SKM-1 treated with dmso at 0.1 percent for 144 hours (cell line): ENCODE measurements at regions not wholly inside any gene's neighbourhood (a gene's known extent, or its start where the extent isn't known, plus 50 kb on each side); places are given as distances from the start of the nearest gene placed in this dataset.
"Not testable (repeated sequence)": the region's sequence is repeated elsewhere in the genome, so short reads cannot be mapped to it uniquely, and the experiment has no call there.

Experiments
- DNase-seq: peaks from one replicate; lab custom pipeline; 2025; ENCODE audit not compliant: unreplicated experiment; lab: John Stamatoyannopoulos, UW

DNA sequence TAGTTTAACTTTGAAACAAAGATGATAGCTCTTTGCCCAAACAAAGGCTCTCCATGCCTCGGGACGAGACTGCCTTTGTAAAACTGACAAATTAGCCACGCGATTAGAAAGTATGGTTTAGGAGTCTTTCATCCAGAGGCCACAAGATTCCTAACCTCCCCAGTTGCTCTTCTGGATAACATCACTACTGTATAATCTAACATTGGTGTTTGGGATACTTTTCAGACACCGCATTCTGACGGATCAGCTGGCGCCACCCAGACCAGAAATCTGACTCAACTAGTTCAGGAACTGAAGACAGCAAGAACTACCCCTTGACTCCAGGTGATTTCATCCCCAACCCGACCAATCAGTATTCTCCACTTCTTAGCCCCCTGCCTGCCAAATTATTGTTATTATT is 98.1 kb upstream of the TEX13D start:
- DNase-seq: no peak

DNA sequence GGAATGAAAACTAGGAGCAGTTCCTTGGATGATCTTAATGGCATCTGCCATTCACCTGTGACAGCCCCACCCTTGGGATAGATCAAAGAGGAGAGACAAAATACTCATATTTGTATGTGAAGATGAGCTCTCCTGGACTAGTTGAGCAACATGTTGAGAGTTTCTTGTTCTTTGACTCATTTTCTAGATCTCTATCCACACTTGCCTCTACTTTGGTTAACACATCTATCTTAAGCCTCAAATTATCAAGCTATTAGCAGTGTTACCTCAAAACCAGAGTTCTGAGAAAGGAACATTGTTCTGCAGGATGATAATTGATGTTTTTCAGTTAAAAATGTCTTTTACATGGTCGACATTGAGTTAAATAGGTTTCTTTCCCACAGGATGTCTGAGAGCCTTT is 94.2 kb upstream of the TEX13D start:
- no peak for DNase-seq

DNA sequence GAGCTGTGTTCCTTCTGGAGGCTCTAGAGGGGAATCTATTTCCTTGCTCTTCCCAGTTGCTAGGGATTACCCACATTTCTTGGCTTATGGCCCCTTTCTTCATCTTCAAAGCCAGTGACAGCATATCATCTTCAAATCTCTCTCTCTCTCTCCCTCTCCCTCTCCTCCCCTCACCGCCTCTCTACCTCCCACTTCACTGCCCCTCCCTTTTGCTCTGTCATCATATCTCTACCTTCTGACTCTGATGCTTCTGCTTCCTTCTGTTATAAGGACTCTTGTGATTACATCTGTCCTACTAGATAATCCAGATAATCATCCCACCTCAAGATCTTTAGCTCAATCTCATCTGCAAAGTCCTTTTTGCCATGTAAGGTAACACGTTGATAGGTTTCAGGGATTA is 93.1 kb upstream of the TEX13D start:
- DNase-seq: no peak

DNA sequence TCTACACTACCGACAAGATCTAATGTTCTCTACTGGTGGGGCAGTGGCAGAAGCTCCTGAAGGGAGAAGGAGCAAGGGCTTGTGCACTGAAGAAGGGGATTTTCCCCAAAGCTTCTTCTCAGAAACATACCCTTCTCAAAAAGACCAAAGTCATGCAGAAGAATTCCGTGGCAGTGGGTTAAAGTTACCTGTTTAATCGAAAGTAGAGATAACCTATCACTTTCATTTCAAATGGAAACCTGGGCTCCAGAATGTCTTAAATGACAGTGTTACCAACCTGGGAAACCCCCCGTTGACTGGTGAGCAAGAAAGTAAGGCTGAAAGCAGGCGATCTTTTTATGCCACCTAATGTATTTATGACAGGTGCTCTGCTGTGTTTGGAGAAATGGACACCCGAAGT is 92.5 kb upstream of the TEX13D start:
- no peak for DNase-seq

DNA sequence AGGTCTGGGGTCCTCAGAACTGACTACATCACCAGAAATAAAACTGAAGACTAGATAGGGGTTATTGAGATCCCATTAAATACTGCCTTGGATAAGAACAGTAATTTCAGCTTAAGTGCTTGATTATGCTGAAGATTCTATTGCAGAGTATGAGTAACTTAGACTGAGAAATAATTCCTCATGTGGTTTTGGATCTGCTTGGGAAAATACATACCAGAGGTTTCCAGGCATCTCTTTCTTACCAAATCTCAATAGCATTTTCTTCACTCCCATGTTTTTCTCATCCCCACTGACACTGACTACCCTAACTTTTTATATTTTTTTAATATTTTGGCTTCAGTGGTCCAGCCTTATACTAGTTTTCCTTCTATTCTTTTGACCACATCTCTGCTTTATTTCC is 92.0 kb upstream of the TEX13D start:
- no peak for DNase-seq

DNA sequence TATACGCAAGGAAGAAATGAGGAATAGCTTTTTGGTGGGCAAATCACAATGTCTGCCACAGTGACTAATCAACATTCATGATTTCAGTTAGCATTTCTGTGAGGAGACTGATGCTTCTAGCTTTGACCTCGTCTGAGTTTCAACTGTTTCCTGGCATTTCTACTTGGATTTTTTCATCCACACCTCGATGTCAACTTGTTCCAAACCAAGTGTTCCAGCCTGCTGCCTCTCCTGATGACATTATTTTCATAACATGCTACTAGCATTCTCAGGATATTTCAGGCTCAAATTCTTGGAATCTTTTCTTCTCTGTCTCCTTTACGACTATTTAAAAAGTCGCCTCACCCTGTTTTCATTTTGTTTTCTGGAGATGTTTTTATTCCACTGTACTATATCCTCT is 90.3 kb upstream of the TEX13D start:
- DNase-seq: no peak

DNA sequence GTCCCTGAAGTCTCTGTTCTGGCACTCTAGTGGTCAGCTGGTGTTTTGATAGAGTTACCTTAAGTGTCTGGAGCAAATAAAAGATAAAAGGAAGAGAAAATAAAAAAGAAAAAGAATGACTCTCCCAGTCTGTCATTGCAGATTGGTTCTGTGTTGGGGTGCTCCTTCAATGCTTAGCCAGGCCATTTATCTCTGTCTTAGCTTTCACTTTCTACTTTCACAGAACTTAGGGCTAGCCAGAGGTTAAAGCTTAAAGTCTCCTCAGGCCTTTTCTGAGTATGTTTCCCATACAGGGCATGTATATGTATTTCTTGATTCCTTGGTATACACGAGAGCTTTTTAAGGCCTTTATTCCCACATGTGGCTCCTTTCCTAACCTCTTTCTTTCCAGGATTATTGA is 83.1 kb upstream of the TEX13D start:
- no peak for DNase-seq

DNA sequence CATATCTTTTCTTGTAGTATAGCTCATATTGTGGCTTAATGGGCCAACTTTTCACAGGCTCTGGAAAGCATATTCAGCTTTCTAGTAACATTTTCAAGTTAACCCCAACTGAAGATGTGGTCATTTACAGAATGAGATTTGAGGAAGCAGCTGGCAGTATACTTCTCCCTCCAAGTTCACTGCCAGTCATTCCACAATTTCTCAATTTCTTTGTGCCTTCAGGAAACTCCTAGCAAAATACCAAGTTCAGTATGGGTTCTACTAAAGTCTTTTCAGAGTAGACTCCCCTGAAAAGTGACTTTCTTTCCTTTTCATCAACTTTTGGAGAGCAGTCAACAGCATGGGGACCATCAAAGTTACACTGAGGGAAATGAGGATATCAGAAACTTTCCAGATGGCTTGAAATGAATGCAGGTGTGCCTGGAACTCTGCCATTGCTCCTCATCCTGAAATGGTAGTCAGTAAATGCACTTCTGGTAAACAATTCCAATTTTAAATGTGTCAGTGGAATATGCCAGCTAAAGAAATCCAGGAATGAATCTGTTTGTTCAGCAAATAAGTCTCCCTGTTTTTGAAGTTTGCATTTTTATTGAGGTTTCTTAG is 81.5 kb upstream of the TEX13D start:
- DNase-seq: peak; percentile 23

DNA sequence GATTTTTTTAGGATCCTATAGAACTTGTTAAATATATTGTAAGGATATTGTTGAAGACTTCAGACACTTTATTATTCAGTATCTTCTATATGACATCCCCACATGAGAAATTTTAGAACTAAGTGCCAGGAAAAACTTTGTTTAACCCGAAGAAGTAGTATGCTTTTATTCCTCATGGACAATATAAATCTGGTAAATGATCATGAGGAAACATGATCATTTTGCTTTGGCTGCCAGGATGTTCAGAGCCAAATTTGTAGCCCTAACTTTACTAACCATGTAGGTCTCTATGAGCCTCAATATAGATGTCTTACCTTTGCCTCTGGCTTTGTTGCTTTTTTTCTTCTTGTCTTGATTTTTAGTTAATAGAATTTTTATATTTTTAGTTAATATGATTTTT is 77.8 kb upstream of the TEX13D start:
- DNase-seq: no peak

DNA sequence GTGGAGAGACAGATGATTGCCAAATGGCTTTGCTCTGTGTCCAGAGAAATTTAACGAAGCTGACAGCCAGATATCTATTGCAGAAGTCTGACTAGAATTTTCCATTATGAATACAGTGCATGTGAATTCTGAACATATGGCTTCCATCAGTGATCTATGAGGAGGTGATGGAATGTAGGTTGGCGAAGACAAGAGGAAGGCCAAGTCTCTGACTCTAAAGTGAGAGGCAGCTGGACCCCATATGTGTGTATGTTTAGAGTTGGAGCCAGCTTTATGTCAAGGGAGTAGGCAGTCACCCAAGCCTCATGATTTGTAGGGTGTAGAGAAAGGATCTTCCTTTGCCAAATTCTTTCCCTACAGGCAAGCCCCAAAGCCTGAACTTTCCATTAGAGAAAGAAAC is 76.2 kb upstream of the TEX13D start:
- no peak for DNase-seq

DNA sequence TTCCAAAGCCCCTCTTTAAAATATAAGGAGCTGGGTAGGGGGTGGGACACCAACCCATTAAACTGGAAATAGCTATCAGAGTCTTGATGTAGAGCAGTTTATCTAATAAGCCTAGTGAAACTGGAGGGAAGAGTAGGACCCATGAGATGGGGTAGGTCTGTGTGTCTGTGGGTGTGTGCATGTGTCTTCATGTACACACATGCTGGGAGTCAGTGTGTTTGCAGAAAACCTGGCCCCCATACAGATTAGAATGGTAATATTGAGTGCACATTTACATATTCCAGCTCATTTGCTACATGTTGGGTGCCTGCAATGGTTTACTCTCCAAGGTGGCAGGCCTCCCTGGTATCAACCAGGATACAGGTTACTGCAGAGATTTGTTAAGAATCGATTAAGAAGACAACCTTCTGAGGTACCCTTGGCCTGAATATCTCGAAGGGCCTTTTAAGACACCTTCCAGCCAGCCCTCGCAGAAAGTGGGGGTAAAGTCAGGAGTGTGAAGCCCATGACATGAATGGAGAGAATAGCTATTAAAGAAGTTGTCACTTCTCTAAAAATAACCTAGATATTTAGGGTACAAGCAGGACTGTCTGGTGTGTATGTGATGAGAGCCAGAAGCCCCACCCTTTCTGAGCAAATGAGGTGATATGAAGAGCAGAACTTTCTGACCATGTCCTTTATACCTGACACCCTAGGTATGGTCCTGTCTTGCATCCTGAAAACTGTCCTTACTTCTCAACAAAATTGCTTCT is 75.7 kb upstream of the TEX13D start:
- DNase-seq: no peak

DNA sequence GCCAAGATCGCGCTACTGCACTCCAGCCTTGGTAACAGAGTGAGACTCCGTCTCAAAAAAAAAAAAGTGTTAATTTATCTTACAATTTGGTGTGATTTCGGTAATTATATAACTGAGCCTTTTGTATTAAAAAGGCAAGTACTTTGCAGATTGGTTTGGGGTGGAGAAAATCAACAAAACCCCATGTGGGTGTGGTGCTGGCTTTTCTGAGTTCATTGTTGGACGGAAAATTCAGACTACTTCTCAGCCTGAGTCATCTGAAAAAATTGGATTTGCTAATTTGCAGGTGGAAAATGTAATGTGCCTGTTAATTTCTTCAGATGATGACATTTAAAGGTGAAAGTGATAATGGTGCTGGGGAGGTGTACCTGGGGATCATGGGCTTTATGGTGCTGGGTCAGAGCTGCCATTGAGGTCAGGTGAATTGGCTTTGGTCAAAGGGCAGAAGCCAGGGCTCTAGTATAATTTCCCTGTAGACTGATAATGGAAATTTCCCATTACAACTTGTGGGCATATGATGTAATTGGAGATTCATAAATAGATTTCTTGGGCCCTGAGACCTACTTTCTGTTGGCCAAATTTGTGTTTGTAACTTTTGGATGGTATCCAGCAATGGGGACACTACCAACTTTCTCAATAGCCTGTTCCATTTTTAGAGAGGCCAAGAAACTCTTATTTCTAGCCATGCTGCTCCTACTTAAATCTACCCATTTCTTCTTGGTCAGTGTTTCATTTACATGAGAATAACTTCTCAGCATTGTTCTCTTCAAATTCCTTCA is 74.3 kb upstream of the TEX13D start:
- DNase-seq: no peak

DNA sequence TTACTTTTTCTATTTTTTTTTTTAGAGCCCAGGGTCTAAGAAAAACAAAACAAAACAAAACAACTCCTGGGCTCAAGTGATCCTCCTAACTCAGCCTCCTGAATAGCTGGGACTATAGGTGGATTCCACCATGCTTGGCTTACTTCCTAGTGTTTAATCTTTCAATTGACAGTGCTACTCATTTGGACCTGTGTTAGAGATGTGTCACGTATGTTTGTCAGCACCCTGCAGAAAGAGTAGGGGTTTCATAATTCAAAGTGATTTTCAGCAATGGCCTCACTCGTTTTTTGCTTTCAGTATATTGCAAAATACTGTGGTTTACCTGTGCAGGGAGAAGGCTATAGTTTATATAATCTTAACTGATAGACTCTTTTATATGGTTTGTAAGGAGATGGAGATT is 71.6 kb upstream of the TEX13D start:
- no peak for DNase-seq

DNA sequence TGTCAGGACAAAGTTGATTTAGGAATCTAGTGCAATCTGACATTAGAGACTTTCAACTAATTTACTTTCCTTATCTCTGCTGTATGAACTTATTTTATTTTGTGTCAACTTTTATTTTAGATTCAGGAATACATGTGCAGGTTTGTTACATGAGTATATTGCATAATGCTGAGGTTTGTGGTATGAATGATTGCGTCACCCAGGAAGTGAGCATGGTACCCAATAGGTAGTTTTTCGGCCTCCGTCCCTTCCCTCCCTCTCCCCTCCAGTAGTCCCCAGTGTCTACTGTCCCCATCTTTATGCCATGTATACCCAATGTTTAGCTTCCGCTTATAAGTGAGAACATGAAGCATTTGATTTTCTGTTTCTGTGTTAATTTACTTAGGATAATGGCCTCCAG is 68.7 kb upstream of the TEX13D start:
- DNase-seq: peak; percentile 48

DNA sequence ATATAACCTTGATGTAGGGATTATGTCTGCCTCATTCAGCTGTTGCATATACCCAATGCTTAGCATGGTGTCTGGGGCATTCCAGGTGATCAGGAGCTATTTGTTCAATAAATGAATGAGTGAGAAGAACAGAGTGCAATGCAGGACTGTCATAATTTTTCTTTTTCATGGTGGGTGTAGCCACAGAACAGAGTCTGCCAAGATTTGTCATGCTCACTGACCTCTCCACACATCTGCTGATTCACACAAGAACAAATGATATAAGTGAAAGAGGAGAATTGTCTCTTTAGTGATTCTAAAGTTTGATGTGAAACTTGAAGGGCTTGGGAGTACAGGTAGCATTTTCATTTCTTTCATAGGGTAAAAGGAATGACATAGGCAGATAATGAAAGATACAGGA is 64.4 kb upstream of the TEX13D start:
- DNase-seq: no peak

DNA sequence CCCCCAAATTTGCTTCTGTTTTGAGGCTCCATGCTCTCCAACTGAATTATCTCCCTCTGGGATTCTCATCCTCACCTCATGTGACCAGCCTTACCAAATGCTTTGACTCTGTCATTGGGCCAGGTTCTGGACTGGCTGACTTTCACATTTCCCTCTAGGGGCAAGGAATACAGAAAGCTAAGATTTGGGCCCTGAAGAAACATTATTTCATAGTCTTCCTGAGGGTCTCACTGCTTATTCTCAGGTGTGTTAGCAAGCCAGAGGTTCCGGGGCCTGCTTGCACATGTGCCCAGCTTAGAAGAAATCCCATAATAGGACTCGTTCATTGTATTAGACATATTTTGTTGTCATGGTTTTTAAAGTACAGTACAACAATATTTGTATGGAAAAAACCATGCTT is 62.6 kb upstream of the TEX13D start:
- DNase-seq: no peak

DNA sequence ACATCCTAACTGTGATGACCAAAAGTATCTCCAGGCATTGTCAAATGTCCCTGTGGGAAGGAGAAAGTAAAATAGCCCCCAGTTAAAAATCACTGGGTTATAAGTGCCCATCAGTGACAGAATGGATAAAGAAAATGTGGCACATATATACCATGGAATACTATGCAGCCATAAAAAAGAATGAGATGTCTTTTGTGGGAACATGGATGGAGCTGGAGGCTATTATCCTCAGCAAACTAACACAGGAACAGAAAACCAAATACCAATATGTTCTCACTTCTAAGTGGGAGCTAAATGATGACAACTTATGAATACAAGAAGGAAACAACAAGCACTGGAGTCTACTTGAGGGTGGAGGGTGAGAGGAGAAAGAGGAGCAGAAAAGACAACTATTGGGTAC is 60.9 kb upstream of the TEX13D start:
- not testable (repeated sequence) for DNase-seq

DNA sequence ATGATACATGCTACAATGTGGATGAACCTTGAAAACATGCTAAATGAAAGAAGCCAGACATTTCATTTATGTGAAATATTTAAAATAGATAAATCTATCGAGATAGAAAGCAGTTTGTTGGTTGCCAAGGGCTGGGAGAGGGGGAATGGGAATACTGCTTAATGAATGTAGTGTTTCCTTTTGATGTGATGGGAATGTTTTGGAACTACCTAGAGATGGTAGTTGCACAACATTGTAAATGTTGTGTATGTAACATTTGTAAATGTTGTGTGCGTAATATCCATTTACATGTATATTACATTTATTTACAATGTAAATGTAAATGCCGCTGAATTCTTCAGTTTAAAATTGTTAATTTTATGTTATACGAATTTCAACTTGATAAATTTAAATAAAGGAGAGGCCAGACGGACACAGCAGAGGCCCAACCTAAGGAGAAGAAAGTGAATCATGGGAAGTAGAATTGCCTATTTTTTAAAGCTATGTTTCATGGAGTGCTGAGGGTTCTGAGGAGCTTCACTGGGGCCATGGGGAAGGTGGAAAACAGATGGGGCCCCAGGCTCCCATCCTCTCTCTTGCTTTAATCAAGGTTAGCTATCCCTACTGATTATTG is 60.0 kb upstream of the TEX13D start:
- DNase-seq: no peak

DNA sequence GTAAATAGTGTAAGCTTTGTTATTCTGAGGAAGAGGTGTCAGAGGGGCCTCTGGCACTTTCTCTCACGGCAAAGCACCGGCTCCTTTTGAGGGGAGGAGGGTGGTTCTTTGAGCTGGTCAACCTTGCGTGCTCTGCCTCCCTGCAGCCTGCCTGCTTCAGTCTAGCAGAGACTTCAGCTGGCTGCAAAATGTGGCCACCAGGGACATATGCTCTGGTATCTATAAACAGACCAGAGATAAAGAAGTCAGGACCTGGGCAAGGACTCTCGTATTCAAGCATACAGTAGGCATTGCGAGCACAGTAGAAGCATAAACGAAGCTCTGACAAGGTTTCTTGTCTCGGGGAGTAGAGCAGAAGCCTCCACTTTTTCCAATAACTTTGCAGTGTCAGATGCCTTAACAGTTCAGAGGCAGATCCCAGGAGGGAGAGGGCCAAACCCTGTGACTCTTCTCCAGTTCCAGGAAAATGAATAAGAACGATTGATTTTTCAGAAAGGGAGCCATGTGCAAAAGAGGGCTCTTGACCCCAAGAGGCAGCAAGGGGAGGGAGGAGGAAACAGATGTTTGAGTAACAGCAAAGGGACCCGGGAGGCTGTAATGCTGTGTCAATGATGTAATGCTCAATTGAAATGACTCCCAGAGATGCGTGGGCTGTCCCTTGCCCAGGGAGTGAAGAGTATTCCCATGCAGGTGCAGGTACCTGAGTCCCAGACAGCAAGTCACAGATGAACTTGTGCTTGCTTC is 57.9 kb upstream of the TEX13D start:
- no peak for DNase-seq

DNA sequence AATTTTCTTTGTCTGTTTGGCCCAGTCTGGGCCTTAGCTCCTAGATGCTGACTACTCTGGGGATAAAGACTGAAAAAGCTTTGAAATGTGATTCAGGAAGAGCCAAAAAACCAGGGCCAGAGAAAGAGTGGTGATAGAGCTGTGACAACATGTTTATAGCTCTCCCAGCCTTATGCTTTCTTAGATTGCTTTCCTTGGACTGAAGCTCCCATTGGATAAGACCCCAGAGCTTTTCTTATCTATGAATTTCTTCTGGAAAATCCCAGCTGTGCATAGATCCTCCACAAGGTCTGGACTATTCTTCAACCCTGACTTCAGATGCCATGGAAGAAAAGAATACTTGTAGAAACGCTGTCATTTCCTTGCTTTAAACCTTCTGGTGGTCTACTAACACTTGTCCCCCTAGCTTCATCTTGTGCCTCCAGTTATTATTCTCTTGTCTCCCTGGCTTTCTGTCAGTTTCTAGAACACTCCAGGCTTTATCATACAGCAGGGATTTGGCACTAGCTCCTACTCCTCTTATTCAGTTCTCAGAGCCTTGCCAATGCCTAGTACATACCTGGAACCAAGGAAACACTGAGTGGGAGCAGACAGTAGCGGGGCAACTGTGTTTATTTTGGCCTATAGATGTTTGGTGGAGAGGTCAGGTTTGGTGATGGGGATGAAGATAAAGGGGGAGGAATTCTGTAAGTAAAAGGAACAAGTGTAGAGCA is 57.1 kb upstream of the TEX13D start:
- DNase-seq: no peak
